ENCODE measurements at regions not wholly inside any gene's neighbourhood (a gene's known extent, or its start where the extent isn't known, plus 50 kb on each side); places are given as distances from the start of the nearest gene placed in this dataset.

- TF ChIP-seq CTCF (IDR thresholded peaks at IDR 0.05; ENCODE audit: borderline replicate concordance, extremely low read depth, low read length, poor library complexity, severe bottlenecking) (no peak), EZH2 (IDR thresholded peaks at IDR 0.05; ENCODE audit: borderline replicate concordance, low read depth, low read length, severe bottlenecking) (no peak)
Measured at GRCh38 chr7:26055241-26055640, 96.8 kb upstream of the NFE2L3 start.
